ENCODE measurements at regions not wholly inside any gene's neighbourhood (a gene's known extent, or its start where the extent isn't known, plus 50 kb on each side); places are given as distances from the start of the nearest gene placed in this dataset.

- no peak overlapping the region for H3K4me3 ChIP-seq (ENCODE audit: low read depth, low read length)
- no peak for DNase-seq (ENCODE audit: low read depth)
- no peak for TF ChIP-seq CTCF (conservative IDR thresholded peaks at IDR 0.05; ENCODE audit: low read depth, low read length)
Observed at GRCh38 chr15:36291501-36291900, 287.9 kb upstream of the CDIN1 start.

- no peak for DNase-seq (ENCODE audit: low read depth)
- no peak for TF ChIP-seq CTCF (conservative IDR thresholded peaks at IDR 0.05; ENCODE audit: low read depth, low read length)
Observed at GRCh38 chr15:36294359-36294758, 285.1 kb upstream of the CDIN1 start.

GRCh38 chr15:36301947-36302346, 277.5 kb upstream of the CDIN1 start:
- H3K4me3 ChIP-seq (ENCODE audit: low read depth, low read length), result no peak overlapping the region
- no peak for TF ChIP-seq CTCF (conservative IDR thresholded peaks at IDR 0.05; ENCODE audit: low read depth, low read length)
- DNase-seq (ENCODE audit: low read depth), result no peak

More at GRCh38 chr15:36294359-36294758, 285.1 kb upstream of the CDIN1 start:
- H3K4me3 ChIP-seq (ENCODE audit: low read depth, low read length), result no peak overlapping the region

- H3K4me3 ChIP-seq (ENCODE audit: low read depth, low read length), result no peak overlapping the region
- TF ChIP-seq CTCF (conservative IDR thresholded peaks at IDR 0.05; ENCODE audit: low read depth, low read length), result no peak
- DNase-seq (ENCODE audit: low read depth), result peak; percentile 2
Observed at GRCh38 chr15:36313021-36313420, 266.4 kb upstream of the CDIN1 start.

- no peak for TF ChIP-seq CTCF (conservative IDR thresholded peaks at IDR 0.05; ENCODE audit: low read depth, low read length)
- DNase-seq (ENCODE audit: low read depth), result no peak
- H3K4me3 ChIP-seq (ENCODE audit: low read depth, low read length), result no peak overlapping the region
Observed at GRCh38 chr15:36313736-36314280, 265.6 kb upstream of the CDIN1 start.

- H3K4me3 ChIP-seq (ENCODE audit: low read depth, low read length), result no peak overlapping the region
- no peak for TF ChIP-seq CTCF (conservative IDR thresholded peaks at IDR 0.05; ENCODE audit: low read depth, low read length)
Observed at GRCh38 chr15:36315649-36316048, 263.8 kb upstream of the CDIN1 start.

GRCh38 chr15:36323615-36324014, 255.8 kb upstream of the CDIN1 start:
- DNase-seq (ENCODE audit: low read depth), result no peak
- no peak overlapping the region for H3K4me3 ChIP-seq (ENCODE audit: low read depth, low read length)
- TF ChIP-seq CTCF (conservative IDR thresholded peaks at IDR 0.05; ENCODE audit: low read depth, low read length), result no peak

More at GRCh38 chr15:36315649-36316048, 263.8 kb upstream of the CDIN1 start:
- no peak for DNase-seq (ENCODE audit: low read depth)

Data from epithelial cell of proximal tubule (primary cell).